SU-DHL-6 (cell line): ENCODE measurements at regions not wholly inside any gene's neighbourhood (a gene's known extent, or its start where the extent isn't known, plus 50 kb on each side); places are given as distances from the start of the nearest gene placed in this dataset.

Experiments used
- CTCF ChIP-seq: fragments of 200-600 bp; sonication (generic); IDR thresholded peaks from one replicate; pipeline ENCODE4 v1.5.1; 2017; ENCODE audit warnings: antibody characterized with exemption, mild to moderate bottlenecking, low read length, moderate library complexity; ENCODE audit not compliant: insufficient read depth, poor library complexity, severe bottlenecking
- EZH2phosphoT487 ChIP-seq: fragments of 200-600 bp; sonication (generic), shearing (Covaris generic); conservative IDR thresholded peaks from 2 replicates; pipeline ENCODE4 v1.6.1; 2018; ENCODE audit warnings: mild to moderate bottlenecking, antibody characterized with exemption, low read length, moderate library complexity, mixed read lengths

GRCh38 chr1:187245201-187245600, 416.5 kb downstream of the PLA2G4A start:
- TF ChIP-seq CTCF = no peak
- TF ChIP-seq EZH2phosphoT487 = no peak
